HG03103 (cell line): ENCODE measurements at regions not wholly inside any gene's neighbourhood (a gene's known extent, or its start where the extent isn't known, plus 50 kb on each side); places are given as distances from the start of the nearest gene placed in this dataset.
A peak's percentile ranks its signal among the peaks of the same experiment; 100 is the strongest.

ENCODE experiments used
- ATAC-seq: cut with Tn5 transposase; IDR thresholded peaks from one replicate; pipeline ENCODE4 v1.9.1; 2021; ENCODE audit warnings: low read depth; ENCODE audit not compliant: unreplicated experiment

- no peak for ATAC-seq
These were observed 464.1 kb upstream of the RARB start for GRCh38 chr3:24963762-24964625.

GRCh38 chr3:24965706-24966385 lies 462.2 kb upstream of the RARB start:
- no peak for ATAC-seq

GRCh38 chr3:24968036-24968435 lies 460.0 kb upstream of the RARB start:
- no peak for ATAC-seq

- no peak for ATAC-seq
These were observed 455.6 kb upstream of the RARB start for GRCh38 chr3:24972491-24972890.

GRCh38 chr3:24981309-24981708 lies 446.8 kb upstream of the RARB start:
- ATAC-seq: no peak

- ATAC-seq: no peak
These were observed 446.1 kb upstream of the RARB start for GRCh38 chr3:24981924-24982323.

- no peak for ATAC-seq
These were observed 442.4 kb upstream of the RARB start for GRCh38 chr3:24985668-24986067.

GRCh38 chr3:24986612-24987011 lies 441.5 kb upstream of the RARB start:
- no peak for ATAC-seq

GRCh38 chr3:24999357-24999756 lies 428.7 kb upstream of the RARB start:
- no peak for ATAC-seq

GRCh38 chr3:25000971-25001591 lies 427.0 kb upstream of the RARB start:
- no peak for ATAC-seq

GRCh38 chr3:25002052-25002451 lies 426.0 kb upstream of the RARB start:
- no peak for ATAC-seq

- ATAC-seq: peak; percentile 89
These were observed 419.9 kb upstream of the RARB start for GRCh38 chr3:25007974-25008658.

GRCh38 chr3:25009665-25010064 lies 418.4 kb upstream of the RARB start:
- ATAC-seq: no peak

- no peak for ATAC-seq
These were observed 412.5 kb upstream of the RARB start for GRCh38 chr3:25015599-25015998.

- ATAC-seq: no peak
These were observed 409.2 kb upstream of the RARB start for GRCh38 chr3:25018909-25019308.

- ATAC-seq: no peak
These were observed 408.6 kb upstream of the RARB start for GRCh38 chr3:25019506-25019905.

GRCh38 chr3:25021816-25022215 lies 406.2 kb upstream of the RARB start:
- ATAC-seq: no peak

- ATAC-seq: no peak
These were observed 404.2 kb upstream of the RARB start for GRCh38 chr3:25023876-25024275.

GRCh38 chr3:25025236-25025635 lies 402.8 kb upstream of the RARB start:
- no peak for ATAC-seq

- no peak for ATAC-seq
These were observed 400.4 kb upstream of the RARB start for GRCh38 chr3:25027650-25028049.

- ATAC-seq: no peak
These were observed 398.2 kb upstream of the RARB start for GRCh38 chr3:25029820-25030219.
